ENCODE measurements at regions not wholly inside any gene's neighbourhood (a gene's known extent, or its start where the extent isn't known, plus 50 kb on each side); places are given as distances from the start of the nearest gene placed in this dataset.

DNA sequence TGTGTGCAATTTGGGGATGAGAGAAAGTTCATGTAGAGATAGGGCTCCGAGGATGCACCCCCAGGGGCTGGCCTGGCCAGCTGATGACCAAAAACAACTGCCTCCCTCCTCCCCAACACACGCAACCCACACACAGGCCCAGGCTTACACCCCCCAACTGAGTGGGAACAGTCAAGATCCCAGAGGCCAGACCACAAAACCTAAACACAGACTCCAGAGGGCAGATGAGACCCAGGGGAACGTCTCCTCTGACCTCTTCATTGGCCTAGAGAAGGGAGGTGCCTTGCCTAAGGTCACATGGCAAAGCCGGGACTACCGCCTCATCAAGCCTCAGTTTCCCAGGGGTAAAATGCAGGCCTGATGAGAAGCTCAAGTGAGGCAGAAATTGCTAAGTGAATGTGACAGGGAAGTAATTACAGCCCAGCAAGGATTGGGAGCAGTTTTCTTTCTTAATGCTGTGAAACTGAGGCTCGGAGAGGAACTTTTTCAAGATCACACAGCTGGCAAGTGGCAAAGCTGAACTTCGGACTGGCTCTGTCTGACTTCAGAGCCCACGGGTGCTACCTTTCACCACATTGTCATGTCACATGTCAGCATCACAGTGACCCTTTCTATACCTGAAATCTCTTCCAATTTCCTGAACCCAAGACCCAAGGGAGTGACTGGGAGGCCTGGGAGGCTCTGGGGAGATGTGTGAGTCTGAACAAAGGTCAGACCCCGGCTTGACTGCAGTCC is 69.9 kb upstream of the WNT11 start:
- DNase-seq: no peak

- no peak for DNase-seq
These were observed 69.1 kb upstream of the WNT11 start for GRCh38 chr11:76275446-76275845.

- no peak for DNase-seq
These were observed 64.8 kb upstream of the WNT11 start for GRCh38 chr11:76271068-76271467.

- DNase-seq: no peak
These were observed 64.1 kb upstream of the WNT11 start for GRCh38 chr11:76270389-76270788.

DNA sequence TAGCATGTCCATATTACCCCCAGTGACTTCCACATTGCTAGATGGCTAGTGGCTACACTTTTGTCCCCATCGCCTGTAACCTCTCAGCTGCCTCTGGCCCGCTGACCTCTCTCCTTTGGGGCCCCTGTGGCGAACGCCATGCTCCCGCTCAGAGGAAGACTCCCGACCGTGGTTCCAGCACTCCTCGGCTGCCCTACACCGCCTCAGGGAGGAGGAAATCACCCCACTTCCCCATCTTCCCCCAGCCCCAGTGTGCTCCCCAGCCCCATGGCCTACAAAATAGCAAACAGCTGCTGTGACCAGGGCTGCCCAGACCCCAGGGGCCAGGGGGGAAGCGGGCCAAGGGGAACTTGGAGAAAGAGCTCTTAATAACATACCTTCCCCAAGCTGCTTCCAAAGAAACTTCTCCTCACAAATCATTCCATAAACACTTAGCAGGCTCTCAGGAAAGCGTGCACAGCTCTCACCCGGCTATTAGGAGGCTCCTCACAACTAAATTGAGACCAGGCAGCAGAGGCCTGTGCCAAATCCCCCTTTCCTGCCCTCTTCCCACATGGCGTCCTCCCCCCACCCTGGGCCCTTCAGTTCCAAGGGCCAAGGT is 63.5 kb upstream of the WNT11 start:
- DNase-seq: no peak

GRCh38 chr11:76269247-76269646 is 62.9 kb upstream of the WNT11 start:
- no peak for DNase-seq

DNA sequence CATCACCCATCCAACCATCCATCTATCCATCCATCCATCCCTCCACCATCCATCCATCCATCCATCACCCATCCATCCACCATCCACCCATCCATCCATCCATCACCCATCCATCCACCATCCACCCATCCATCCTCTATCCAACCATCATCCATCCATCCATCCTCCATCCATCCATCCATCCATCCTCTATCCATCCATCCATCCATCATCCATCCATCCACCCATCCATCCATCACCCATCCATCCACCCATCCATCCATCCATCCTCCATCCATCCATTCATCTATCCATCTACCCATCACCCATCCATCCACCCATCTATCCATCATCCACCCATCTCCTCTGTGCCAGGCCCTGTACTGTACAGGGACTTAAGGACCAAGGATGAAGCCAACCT is 62.2 kb upstream of the WNT11 start:
- DNase-seq: no peak

DNA sequence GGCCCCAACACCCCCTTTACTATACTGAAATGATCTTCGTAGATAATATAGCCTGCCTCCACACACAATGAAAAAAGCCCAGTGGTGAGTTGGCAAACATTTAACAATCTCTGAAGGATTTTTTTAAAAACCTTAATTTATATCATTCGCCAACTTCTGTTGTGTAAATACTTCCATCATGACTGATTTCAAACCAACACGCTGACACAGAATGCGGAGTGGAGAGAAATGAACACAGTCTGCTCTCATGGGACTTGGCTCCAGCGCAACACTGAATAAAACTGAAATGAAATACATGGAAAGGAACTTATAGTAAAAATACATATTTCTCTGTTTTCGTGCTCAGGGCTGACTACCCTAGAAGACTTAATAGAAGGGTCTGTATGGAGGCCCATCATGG is 61.3 kb upstream of the WNT11 start:
- no peak for DNase-seq

DNA sequence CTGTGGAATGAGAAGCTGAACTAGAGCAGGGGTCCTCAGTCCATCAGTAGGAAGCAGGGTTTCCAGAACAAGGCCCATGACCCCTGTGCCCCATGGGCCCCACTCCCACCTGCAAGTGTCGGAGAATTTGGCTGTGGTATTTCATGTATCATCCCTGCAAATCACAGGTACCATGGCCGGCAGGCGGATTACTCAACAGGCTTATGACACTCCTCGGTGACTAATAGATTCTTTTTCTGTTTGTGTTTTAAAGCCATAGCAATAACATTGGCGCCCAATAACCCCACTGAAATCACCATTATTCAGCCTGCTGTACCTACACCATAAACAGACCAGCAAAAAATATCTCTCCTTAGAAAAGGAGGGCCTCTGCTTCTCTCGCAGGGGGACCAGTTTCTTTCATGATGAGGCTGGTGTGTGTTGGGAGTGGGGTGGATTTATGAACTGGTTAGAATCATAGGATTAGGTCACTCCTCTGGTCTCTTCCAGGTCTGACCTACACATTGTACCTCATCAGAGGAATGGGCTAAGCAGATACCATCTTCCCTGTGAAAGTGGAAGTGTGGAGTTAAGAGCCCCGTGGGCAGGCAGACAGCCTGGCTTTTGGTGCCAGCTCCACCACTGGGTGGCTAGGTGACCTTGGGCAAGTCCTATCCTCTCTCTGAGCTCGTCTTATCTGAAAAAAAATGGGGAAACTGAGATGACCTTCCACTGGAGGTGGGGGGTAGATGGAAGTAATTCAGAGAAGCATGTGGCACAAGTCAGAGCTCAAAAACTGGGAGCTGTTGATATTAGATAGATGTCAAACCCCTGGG is 60.2 kb upstream of the WNT11 start:
- no peak for DNase-seq

DNA sequence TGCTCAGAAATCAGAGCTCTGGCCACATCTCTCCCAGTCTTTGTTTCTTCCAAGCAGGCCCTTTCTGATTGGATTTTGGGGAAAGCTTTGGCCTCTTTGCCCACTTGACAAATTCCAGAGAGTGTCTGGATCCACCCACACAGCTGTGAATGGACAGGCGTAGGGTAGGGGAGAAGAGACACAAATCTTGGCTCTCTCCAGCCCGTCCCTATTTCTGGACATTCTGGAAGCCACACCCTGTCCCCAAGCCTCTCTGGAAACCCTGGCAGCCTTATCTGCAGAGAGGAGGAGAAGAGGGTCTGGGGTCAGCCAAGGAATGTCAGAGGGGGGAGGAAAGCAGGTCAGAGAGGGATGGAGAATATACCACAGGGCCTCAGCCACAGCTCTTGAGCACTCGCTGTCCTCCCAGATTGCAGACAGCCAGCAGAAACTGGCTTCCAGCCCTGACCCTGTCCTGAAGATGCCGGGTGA is 59.5 kb upstream of the WNT11 start:
- DNase-seq: no peak

GRCh38 chr11:76263657-76264056 is 57.4 kb upstream of the WNT11 start:
- DNase-seq: no peak

DNA sequence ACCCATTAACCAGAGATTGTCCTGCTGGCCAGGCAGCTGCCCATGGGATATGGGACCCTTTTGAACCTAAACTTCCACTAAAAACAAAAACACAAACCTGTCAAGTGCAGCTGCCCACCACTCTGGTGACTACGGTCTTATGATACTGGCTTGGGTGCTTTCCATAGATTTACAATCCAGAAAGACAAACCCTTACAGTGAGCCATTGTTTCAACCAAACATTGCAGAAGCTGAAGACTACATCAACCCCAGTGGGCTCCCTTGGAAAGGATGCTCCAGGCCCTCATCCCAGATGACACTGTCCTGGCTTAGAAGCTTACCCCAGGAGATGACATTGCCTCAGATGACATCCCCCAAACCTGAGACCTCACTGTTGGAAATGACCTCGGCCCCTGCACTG is 56.9 kb upstream of the WNT11 start:
- no peak for DNase-seq

DNA sequence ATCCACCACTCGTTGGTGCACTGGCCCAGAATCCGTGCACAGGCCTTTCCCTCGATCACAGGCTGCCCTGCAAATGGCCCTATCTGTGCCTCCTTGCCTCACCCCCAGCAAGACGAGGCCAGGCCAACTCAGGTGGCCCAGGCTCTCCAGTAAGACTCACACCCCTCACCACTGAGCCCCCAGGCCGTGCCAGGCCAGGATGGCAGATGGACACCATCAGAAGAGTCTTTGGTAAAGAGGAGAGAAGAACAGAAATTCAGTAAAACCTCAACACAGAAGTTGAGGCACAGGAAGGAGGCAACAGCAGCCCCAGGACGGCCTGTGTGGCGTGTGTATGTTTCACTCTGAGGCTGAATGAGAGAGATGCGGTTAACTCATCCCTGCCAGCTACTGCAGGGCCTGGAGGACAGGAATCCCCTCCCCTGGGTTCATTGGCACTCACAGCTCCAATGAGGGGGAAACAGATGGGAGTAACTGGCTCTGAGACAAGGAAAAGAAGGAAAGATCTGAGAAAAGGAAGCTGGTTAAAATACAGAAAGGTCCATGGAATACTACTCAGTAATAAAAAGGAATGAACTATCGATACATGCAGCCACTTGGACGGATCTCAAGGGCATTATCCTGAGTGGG is 54.1 kb upstream of the WNT11 start:
- DNase-seq: no peak

DNA sequence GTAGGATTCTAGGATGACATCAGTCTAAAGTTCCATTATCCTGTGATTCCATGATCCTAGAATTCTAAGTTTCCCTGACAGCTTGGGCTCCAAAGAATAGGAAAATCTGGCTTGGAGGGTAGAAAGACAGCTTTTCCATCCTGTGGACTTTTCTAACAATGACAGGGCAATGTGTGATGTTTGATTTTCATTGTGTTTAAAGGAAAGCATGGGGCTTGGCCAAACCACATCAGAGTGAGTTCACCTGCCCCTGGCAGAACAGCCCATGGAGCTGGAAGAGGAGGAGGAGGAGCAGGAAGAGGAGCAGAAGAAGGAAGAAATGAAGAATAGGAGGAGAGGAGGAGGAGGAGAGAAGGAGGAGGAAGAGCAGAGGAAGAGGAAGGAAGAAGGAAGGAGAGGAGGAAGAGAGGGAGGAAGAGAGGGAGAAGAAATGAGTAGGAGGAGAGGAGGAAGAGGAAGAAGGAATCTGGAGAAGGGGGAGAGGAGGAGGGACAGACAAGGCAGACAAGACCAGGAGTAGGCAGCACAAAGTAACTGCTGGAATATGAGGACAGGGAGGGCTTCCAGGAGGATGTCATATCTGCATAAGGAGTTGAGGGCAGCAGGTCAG is 53.1 kb upstream of the WNT11 start:
- DNase-seq: no peak

- DNase-seq: no peak
These were observed 50.9 kb upstream of the WNT11 start for GRCh38 chr11:76257074-76257719.

GRCh38 chr11:76256448-76256847 is 50.1 kb upstream of the WNT11 start:
- no peak for DNase-seq

Measured in stimulated activated CD4-positive, alpha-beta T cell treated with anti-CD3 and anti-CD28 coated beads, Interleukin-2, amount 100 ng/mL, for 24 hours (primary cell).